Activated CD4-positive, alpha-beta T cell treated with anti-CD3 and anti-CD28 coated beads for 4 hours (primary cell): ENCODE measurements at regions not wholly inside any gene's neighbourhood (a gene's known extent, or its start where the extent isn't known, plus 50 kb on each side); places are given as distances from the start of the nearest gene placed in this dataset.

Experiments used
- DNase-seq, 2 donors: peaks; one replicate each; pipeline ENCODE4 v3.0.0-alpha.2; 2020

- DNase-seq = no peak
Measured at GRCh38 chr7:145644426-145645134, 472.0 kb upstream of the CNTNAP2 start.

- no peak for DNase-seq
Measured at GRCh38 chr7:145643981-145644380, 472.6 kb upstream of the CNTNAP2 start.

- no peak for DNase-seq
Measured at GRCh38 chr7:145633513-145633912, 483.1 kb upstream of the CNTNAP2 start.

- no peak for DNase-seq
Measured at GRCh38 chr7:145624618-145625017, 492.0 kb upstream of the CNTNAP2 start.

- DNase-seq = no peak
Measured at GRCh38 chr7:145605963-145606362, 510.6 kb upstream of the CNTNAP2 start.

- DNase-seq = no peak
Measured at GRCh38 chr7:145599376-145599775, 517.2 kb upstream of the CNTNAP2 start.

GRCh38 chr7:145584401-145584800, 532.2 kb upstream of the CNTNAP2 start:
- no peak for DNase-seq

- no peak for DNase-seq
Measured at GRCh38 chr7:145582742-145583303, 533.8 kb upstream of the CNTNAP2 start.

- no peak for DNase-seq
Measured at GRCh38 chr7:145557805-145558204, 558.8 kb upstream of the CNTNAP2 start.

GRCh38 chr7:145543242-145543641, 573.4 kb upstream of the CNTNAP2 start:
- DNase-seq = no peak

- no peak for DNase-seq
Measured at GRCh38 chr7:145539910-145540309, 576.7 kb upstream of the CNTNAP2 start.

- no peak for DNase-seq
Measured at GRCh38 chr7:145534301-145534700, 582.3 kb upstream of the CNTNAP2 start.

GRCh38 chr7:145520284-145520683, 596.3 kb upstream of the CNTNAP2 start:
- no peak for DNase-seq

GRCh38 chr7:145511004-145511403, 605.6 kb upstream of the CNTNAP2 start:
- no peak for DNase-seq

- DNase-seq = no peak
Measured at GRCh38 chr7:145497911-145498525, 618.6 kb upstream of the CNTNAP2 start.

- DNase-seq = no peak
Measured at GRCh38 chr7:145490356-145490755, 626.2 kb upstream of the CNTNAP2 start.

- no peak for DNase-seq
Measured at GRCh38 chr7:145489609-145490008, 627.0 kb upstream of the CNTNAP2 start.

GRCh38 chr7:145488816-145489215, 627.8 kb upstream of the CNTNAP2 start:
- DNase-seq = no peak

- DNase-seq = no peak
Measured at GRCh38 chr7:145481985-145482384, 634.6 kb upstream of the CNTNAP2 start.

- no peak for DNase-seq
Measured at GRCh38 chr7:145478541-145478940, 638.1 kb upstream of the CNTNAP2 start.

- no peak for DNase-seq
Measured at GRCh38 chr7:145474009-145474686, 638.3 kb upstream of the TPK1 start.

GRCh38 chr7:145471883-145472282, 636.0 kb upstream of the TPK1 start:
- DNase-seq = no peak

GRCh38 chr7:145464287-145464686, 628.4 kb upstream of the TPK1 start:
- DNase-seq = no peak

- no peak for DNase-seq
Measured at GRCh38 chr7:145462463-145462862, 626.6 kb upstream of the TPK1 start.
